ENCODE measurements at regions not wholly inside any gene's neighbourhood (a gene's known extent, or its start where the extent isn't known, plus 50 kb on each side); places are given as distances from the start of the nearest gene placed in this dataset.
"Not testable (repeated sequence)": the region's sequence is repeated elsewhere in the genome, so short reads cannot be mapped to it uniquely, and the experiment has no call there.

DNA sequence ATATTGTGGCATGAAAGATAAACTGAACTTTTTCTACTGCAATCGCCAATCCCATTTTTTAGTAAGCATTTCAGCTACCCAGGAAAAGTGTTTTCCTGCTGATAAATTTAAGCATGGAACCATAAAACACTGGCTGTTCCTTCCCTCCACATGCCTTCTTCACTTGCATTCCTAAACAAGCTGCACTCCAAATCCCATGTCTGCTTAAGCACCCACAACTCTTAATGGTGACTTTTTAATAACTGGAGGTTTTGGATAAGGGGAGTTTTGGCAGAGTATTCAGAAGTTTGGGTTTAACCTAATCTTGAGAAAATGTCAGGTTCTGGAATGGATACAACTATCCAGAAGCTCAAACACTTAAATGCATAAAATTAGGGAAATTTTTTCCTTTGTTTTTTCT, 345.6 kb upstream of the CA10 start:
- no peak for DNase-seq

DNA sequence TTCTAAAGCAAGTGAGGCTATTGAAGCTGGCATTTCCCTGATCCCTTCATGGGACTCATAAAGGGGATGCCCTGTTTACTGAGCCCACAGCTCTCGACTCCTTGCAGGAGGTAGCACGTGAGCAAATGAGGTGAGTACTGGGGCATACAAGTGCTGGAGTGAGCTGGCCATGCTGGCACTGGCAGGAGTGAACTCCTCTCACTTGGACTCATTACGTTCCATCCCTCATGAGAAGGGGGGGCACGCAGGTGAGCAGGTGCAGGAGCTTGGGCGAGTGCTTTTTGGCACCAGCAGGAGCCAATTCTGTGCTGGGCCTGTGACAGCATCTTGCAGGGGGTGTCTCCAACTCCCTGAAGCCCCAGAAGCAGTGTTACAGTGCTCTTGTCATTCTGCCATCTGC, 337.1 kb upstream of the CA10 start:
- DNase-seq: no peak

DNA sequence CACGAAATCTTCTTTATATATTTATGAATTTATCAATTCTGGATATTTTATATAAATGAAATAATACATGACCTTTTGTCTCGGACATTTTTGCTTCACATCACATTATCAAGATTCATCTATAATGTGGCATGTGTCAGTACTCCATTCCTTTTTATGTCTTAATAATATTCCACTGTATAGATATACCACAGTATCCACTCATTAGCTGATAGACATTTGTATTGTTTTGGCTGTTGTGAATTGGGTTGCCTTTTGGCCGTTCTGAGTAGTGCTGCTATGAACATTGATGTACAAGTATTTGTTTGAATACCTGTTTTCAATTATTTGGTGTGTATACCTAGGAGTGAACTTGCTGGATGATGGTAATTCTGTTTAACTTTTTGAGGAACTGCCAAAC, 323.8 kb upstream of the CA10 start:
- no peak for DNase-seq

DNA sequence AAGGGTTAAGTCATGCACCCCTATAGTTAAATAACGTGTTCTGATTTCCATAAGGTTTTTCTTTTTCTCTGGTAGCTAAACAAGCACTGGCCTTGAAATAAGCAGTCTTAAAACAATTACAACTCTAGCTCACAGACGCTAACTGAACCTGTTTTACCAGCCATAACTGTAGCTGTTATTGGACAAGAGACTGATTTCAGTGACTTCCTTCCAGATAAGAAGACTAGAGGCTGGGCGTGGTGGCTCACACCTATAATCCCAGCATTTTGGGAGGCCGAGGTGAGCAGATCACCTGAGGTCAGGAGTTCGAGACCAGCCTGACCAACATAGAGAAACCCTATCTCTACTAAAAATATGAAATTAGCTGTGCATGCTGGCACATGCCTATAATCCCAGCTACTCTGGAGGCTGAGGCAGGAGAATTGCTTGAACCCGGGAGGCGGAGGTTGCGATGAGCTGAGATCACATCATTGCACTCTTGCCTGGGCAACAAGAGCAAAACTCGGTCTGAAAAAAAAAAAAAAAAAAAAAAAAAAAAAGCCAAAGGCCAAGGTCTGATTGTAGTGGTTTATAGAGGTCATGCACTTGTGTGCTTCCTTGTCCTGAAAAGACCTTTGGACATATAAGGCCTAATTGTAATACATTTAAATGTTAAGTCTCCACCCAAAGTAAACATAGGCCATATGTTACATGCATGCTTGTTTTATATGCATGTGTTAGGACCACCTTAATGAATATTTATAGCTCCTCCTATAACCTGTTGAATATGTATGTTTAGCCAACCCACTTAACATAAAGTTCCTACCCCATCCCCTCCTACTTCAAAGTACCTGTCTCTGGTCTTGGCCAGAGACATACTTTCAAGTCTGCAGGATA, 319.5 kb upstream of the CA10 start:
- DNase-seq: no peak

DNA sequence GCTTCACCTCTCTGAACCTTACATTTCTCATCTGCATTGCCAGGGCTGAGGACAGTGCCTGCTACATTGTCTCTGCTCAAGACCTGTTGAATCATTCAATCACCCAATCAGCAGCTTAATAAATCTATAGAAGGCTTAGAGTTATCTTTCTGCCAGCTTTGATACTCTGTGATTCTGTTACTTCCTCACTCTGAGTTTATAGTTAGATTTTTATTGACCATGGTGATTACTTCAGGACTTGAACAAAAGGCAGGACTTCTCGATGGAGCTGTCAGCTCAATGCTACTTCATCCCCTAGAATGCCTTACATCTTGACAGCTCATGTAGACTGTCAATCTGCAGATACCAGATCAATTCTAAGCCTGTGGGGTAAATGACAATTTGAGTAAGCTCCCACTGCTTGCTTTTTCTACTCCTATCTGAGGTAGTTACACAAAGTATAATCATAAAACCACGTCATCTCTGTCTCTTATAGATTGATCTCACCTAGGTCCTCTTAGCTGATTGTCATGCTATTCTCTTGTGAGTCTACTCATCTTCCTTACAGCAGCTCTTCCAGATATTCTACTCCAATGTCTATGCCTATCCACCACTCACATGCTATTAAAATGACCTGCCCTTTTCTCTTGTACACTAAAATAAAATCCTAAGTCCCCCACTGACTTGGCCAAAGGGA, 318.3 kb upstream of the CA10 start:
- DNase-seq: no peak

DNA sequence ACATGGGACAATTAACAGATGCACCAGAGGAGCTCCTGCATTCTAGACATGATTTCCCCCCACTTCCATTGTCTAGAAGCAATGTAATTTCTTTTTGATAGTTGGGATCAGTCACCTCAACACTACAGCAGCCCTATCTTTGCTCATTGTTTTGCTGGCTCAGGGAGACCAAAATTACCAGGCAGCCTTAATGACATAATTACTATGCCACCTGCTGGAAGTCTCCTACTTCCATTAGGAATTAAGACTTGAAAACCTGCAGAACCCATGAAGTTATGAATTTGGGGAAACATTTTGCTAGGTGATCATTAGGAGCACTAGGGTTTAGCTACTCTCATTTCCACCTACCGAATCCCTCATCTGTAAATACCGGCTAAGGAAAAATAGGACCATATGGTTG, 312.0 kb upstream of the CA10 start:
- DNase-seq: no peak

DNA sequence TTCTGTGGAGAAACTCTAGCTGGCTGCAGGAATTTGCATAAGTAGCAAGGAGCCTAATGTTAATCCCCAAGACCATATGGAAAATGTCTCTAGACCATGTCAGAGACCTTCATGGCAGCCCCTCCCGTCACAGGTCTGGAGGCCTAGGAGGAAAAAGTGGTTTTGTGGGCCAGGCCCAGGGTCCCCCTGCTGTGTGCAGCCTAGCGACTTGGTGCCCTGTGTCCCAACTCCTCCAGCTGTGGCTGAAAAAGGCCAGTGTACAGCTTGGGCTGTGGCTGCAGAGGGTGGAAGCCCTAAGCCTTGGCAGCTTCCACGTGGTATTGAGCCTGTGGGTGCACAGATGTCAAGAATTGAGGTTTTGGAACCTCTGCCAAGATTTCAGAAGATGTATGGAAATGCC, 306.9 kb upstream of the CA10 start:
- DNase-seq: no peak

DNA sequence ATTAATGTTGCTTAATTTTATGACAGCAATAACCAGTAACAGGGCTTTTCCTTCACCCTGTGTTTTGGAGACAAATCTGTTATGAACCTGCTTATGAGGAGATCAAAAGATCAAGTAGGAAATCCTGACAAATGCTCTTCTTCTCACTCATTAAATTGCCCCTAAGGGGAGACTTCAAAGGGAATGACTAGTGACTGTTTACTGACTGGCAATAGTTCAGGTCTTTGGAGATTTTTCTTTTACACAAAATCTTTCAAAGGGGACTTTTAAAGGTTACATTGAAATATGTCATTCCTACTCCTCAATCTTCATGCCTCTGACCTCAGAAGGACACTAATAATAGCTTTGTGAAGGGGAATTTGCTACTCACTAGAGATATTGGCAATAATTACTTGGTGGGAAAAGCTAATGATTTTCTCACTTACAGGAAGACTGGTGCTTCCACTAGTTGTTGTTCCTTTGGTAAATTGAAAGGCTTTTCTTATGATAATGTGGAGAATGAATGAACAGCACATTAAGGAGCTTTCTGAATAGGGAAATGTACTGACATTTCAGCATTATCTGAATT, 292.9 kb upstream of the CA10 start:
- DNase-seq: no peak

DNA sequence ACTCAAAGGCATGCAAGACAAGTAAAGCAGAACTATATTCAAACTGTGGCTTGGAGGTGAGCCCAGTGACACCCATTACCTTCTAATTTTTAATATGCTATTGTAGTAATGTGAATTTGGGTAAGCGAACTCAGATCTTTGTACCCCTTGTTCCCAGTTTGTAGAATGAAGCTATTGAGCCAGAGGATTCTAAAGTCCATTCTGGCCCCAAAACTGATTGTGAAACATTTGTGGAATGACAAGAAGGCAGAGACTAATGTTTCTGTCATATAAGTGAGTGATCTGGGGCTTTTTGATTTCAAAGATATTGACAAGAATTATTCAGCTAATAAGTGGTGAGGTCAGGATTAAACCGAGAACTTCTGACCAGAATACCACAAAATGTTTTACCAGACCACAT, 283.8 kb upstream of the CA10 start:
- DNase-seq: no peak

DNA sequence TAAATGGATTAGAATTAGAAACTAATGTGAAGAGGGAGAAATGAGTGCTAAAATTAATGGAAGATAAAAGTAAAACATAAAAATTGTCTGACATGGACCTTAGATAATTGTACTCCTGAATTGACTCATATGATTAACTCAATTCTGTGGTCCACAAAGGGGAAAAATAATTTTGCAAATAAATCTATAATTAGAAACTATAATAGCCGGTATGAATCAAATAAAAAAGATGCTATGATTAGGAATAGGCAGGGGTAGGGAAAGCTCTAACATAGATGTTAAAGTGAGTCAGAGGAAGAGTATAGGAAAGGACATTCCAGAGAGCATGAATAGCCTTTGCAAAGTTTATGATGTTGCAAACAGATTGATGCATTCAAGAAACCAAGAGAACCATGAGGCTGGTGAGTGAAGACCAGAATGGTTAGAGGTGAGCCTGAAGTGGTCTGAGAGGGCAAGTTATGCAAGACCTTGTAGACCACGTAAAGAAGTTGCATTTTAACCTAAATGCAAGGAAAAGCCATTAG, 262.1 kb upstream of the CA10 start:
- no peak for DNase-seq

DNA sequence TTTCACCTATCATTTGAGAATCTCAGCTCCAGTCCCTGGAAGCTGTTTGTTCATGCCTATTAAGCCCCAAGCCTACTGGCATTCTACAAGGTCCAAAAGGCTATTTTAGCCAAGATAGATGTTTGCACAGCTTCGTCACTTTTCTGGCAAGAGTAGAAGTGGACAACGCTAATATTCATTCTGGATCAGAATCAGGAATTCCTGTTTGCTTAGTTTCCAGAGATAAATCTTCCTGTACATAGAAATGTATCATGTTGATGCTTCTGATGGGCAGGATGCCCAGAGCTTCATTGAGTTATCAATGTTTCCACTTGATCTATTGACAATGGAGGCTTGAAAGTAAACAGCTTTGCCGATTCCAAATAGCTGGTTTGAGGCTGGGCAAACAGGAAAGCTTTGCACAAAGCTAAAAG, 260.7 kb upstream of the CA10 start:
- no peak for DNase-seq

DNA sequence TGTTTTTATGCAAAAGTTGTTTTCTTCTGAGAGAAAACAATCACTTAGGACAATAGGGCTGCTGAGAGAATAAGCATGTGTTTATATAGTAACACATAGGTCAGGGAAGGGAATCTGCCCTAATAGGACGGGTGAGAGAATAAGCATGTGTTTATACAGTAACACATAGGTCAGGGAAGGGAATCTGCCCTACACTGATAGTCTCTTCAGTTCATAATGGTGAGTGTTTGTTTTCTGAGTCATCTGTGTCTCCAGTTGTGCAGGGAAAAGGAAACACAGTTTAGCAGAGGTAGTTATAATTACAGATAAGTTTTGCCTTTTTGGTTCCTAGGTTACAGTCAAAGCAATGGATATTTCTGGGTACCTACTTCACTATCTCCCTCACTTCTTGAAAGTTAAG, 252.3 kb upstream of the CA10 start:
- DNase-seq: no peak

DNA sequence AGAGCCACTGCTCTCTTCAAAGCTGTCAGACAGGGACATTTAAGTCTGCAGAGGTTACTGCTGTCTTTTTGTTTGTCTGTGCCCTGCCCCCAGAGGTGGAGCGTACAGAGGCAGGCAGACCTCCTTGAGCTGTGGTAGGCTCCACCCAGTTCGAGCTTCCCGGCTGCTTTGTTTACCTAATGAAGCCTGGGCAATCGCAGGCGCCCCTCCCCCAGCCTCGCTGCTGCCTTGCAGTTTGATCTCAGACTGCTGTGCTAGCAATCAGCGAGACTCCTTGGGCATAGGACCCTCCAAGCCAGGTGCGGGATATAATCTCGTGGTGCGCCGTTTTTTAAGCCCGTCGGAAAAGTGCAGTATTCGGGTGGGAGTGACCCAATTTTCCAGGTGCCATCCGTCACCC, 250.7 kb upstream of the CA10 start:
- DNase-seq: not testable (repeated sequence)

DNA sequence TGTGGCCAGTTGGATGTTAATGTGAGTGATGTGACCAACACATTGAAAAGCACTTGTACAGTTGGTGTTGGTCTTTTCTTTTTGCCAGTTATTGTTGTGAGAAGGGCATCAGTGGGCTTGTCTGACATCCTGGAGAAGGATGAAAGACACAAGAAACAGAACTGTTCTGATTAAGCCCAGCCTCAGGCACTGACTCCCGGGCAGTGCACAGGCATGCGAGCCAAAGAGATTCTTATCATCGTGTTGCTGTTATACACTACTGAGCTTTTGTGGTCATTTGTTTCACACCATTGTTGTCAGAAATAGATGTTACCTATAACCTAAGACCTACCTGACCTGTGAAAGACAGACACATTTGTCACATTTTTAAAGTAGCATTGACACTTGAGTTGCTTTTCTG, 236.8 kb upstream of the CA10 start:
- no peak for DNase-seq

DNA sequence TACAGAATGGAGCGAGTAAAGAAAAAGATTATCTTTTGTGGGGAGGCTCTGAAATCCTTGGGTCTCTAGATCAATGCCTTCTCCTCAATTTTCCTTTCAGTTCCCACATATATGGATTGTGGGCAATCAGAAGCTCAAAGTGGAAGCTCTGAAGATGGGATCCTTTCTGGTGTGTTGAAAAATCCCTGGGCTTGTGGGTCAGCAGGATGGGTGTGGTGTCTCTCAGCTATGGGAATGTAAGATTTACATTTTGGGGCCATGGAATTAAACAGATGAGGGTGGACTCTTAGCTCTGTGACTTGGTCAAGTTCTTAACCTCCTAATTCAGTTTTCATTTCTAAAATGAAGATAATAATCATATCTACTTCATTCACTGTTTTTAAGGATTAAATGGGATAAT, 231.9 kb upstream of the CA10 start:
- DNase-seq: no peak

DNA sequence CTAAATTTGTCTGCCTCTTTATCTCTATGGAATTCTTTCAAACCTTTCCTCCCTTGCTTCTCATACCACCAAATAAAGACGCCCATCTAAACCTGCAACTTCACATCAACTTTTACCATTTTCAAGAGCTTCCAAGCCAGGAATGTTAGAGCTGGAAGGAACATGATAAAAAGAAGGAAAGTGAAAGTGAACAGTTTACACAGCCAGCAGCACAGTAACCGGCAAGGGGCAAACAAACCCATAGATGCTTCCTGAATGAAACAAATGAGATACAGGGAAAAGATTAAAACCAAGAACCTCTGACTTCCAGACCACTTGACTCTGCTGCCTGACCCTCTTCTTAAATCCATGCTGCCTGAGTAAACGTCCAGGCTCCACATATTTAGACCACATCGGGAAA, 231.1 kb upstream of the CA10 start:
- DNase-seq: no peak

DNA sequence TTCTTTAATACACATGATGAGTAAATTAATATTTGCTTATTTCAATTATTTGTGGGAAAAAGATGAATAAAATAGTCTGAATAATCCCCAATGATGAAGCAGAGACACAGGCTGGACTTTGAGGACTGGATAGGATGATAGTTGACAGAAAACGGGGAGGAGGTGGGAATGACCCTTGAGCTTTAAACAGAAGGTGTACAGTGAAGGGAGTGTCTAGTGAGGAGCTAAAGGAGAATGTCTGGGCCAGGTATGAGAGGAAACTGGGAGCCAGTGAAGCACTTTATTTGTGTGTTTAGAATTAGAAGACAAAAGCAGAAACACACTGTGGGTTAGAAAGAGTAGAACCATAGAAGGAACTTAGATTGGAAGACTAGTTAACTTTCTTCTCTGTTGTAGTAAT, 230.4 kb upstream of the CA10 start:
- DNase-seq: no peak

DNA sequence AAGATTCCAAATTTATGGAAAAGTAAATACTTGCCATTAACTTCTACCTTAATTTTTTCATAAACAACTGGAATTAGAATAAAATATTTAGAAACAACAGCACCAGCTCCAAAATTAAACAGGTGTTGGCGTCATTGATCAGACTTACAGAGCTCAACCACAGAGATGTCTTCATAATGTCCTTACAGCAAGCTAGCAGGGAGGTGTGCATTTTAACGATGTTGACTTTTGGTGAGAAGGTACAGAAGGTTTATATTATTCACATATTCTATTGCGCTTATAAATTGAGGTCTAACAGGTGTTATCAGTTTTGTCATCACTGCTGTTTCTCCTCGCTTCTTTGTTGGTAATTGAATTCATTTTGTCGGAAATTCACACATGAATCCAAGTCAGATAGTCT, 226.2 kb upstream of the CA10 start:
- no peak for DNase-seq

DNA sequence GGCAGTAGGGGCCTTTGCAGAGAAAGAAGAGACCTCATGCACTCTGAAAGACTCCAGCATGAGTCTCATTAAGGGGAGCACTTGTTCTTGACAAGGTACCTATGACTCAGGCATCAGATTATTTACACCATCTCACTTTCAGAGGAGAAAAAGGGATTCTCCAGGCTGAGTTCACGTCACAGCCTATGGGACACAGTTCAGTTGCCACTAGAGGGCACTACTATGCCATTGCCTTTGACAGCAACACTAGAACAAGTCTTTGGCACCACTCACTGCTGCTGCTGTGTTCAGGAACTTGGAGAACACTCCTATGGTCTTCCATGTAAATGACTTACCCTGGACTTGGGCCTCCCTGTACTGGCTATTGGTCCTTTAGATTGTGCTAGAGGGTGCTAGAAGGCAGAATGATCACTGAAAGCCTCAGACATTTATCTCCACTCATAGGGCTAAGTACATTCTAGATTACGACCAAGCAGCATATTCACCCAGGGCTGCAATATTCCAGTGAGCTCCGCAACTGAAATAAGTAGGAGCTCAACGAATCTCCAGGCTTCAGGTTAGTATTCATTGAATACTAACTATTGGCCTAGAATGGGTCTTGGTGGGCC, 225.1 kb upstream of the CA10 start:
- peak; percentile 69 for DNase-seq

DNA sequence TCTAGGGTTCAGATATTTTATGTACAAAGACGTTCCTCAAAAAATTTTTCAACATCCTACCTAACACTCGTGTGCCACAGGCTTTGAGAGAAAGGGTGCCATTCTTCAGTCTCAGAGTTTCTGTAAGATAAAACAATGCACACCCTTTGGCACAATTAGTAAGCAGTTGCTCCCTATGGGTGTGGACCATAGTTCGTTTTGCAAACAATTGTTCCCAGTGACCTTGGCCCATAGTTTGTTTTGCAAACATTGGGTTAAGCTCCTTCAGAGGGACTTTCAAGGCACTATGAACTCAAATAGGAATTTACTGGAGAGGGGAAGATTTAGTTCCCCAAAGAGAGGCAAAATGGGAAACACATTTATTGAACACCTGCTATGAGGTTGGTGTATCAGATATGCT, 220.3 kb upstream of the CA10 start:
- no peak for DNase-seq

DNA sequence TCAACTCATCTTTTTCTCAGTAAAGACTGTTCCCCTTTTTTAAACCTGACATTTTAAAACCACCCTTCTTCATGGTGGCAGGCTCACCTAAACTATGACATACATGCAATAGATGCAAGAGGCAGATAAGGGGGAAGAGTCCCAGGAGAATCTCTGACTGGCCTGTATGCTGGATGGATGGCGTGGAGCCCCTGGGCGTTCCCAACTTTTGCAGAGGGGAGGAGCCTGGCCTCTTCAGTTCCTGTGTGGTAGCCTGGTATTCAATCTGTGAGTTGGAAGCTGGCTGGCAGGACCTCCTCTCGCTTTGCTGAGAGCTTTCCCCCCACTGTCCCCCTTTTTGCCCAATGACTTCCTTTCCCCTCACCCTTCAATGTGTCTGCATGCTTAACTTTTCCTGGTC, 217.6 kb upstream of the CA10 start:
- DNase-seq: no peak

DNA sequence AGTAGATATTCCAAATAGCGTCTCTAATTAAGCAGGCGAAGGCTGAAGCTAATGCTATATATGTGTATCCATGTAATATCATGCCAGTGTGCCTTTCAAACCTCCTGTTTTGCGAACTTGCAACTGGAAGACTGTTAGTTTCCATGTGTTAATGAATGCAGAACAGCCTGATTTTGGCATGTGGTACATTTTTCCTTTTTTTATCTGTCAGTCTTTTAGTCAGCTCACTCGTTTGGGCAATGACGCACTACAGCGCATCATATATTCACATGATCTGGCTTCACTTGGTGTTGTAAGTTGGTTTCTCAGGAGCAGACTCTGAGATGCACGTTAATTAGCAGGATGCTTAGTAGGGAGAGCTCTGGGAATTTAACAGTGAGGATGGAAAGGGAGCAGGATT, 210.4 kb upstream of the CA10 start:
- DNase-seq: no peak

DNA sequence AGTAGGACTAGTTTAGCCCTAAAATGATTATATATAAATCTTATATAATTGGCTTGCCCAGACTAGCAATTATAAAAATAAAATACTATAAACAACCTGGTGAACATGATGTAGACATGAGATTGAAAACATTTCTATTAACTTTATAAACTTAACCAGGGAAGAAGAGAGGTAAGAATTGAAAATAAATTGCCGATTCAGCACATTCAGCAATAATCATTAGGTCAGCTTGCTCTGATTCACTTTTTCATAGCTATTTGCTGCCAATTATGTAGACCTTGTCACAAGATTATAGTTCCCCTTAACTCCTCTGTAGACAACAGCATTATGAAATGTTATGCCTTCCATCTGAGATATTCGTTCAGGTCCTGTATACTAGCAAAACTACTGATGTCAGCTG, 199.3 kb upstream of the CA10 start:
- DNase-seq: no peak

DNA sequence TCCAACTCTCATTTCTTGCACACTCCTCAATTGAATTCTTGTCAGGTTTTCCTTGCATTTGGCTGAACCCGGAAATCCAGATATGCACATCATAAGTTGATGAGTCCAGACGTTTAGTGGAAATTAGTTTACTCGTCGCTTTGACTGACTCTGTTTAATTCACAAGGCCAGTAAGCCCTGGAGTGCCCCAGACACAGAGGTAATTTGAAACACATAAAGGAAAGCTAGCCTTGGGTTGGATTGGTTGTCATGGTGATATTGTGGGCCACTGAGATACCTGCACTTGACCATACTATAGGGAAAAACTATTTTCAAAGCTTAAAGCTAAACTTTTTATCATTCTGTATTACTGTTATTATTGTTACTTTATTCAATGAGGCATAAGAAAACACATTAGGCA, 178.3 kb upstream of the CA10 start:
- no peak for DNase-seq

All from kidney glomerular epithelial cell (primary cell).